ENCODE measurements at regions not wholly inside any gene's neighbourhood (a gene's known extent, or its start where the extent isn't known, plus 50 kb on each side); places are given as distances from the start of the nearest gene placed in this dataset.
"Not testable (repeated sequence)": the region's sequence is repeated elsewhere in the genome, so short reads cannot be mapped to it uniquely, and the experiment has no call there.

DNA sequence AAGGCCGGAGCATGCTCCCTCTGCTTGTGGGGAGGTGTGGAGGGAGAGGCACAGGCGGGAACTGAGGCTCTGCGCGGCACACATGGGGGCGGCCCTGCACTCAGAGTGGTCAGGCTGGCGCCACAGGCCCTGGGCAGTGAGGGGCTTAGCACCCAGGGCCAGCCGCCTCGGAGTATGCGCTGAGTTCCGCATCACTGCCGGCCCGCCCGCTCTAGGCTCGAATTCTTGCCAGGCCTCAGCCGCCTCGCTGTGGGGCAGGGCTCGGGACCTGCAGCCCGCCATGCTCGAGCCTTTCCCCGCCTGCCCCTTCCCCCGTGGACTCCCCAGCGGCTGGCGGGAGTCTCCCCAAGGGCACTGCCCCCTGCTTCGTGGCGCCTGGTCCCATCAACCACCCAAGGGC, 905.9 kb downstream of the SPATA31A6 start:
- WGBS (ENCODE audit: insufficient coverage), result 88% methylated on average over 18 of the region's 25 CpGs
- H3K27me3 ChIP-seq (replicated peaks in 2 of 5; ENCODE audit: control insufficient read depth in 4 of 5, insufficient read depth in 5 of 5, low read length in 4 of 5); CTCF ChIA-PET; H3K27ac ChIP-seq (ENCODE audit: insufficient read depth in 1 of 2, low read depth in 1 of 2, low read length in 2 of 2, poor library complexity in 1 of 2, severe bottlenecking in 2 of 2); H3K36me3 ChIP-seq (ENCODE audit: control insufficient read depth in 4 of 4, insufficient read depth in 4 of 4, low read length in 3 of 4); DNase-seq; H3K4me3 ChIP-seq (ENCODE audit: control insufficient read depth in 1 of 7, extremely low read depth in 1 of 7, insufficient read depth in 4 of 7, low read depth in 2 of 7, low read length in 6 of 7); POLR2A ChIA-PET; H3K9me3 ChIP-seq (ENCODE audit: control extremely low read depth in 1 of 5, control insufficient read depth in 4 of 5, insufficient read depth in 2 of 5, low read depth in 1 of 5, low read length in 4 of 5); H3K4me1 ChIP-seq (ENCODE audit: control extremely low read depth in 1 of 4, control insufficient read depth in 4 of 4, insufficient read depth in 4 of 4, low read length in 3 of 4): not testable (repeated sequence)

DNA sequence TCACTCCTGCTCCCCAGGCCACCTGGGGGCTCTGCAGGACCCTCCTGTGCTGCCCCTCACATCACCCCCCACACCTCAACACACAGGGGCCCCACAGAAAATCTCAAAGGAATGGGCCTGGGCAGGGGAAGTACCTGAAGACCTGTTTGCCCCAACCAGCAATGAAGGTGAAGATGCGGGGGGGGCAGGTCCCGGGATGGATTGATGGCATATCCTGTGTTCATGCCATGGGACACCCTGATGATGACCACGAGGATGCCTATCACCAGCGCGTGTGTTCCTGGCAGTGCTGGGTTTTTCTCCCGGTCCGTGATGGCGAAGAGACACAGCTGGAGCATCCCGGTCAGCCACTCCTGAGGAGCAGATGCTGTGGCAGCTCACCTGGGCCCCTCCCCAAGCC, 926.9 kb downstream of the SPATA31A6 start:
- H3K27me3 ChIP-seq (replicated peaks in 2 of 5; ENCODE audit: control insufficient read depth in 4 of 5, insufficient read depth in 5 of 5, low read length in 4 of 5); DNase-seq; H3K4me1 ChIP-seq (ENCODE audit: control extremely low read depth in 1 of 4, control insufficient read depth in 4 of 4, insufficient read depth in 4 of 4, low read length in 3 of 4); H3K27ac ChIP-seq (ENCODE audit: insufficient read depth in 1 of 2, low read depth in 1 of 2, low read length in 2 of 2, poor library complexity in 1 of 2, severe bottlenecking in 2 of 2); H3K36me3 ChIP-seq (ENCODE audit: control insufficient read depth in 4 of 4, insufficient read depth in 4 of 4, low read length in 3 of 4); CTCF ChIA-PET; H3K4me3 ChIP-seq (ENCODE audit: control insufficient read depth in 1 of 7, extremely low read depth in 1 of 7, insufficient read depth in 4 of 7, low read depth in 2 of 7, low read length in 6 of 7); H3K9me3 ChIP-seq (ENCODE audit: control extremely low read depth in 1 of 5, control insufficient read depth in 4 of 5, insufficient read depth in 2 of 5, low read depth in 1 of 5, low read length in 4 of 5); POLR2A ChIA-PET: not testable (repeated sequence)
- WGBS (ENCODE audit: insufficient coverage), result 95% methylated on average over 9 of the region's 9 CpGs

DNA sequence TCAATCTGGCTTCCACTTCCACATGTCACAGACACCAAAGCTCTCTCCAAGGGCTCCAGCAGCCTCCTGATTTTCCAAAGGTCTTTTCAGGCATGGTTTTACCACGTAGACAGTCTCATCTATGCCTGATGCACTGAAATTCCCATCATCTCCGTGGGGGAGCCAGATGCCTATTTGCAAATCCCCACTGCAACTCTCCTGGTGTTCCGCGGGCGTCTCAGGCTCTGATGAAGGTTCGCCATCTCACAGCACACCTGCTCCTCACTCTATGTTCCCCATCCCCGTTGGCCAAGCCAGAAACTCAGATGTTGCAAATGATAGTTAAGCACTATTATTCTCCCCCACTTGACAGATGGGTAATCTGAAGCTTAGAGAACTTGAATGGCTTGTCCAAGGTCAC, 929.4 kb downstream of the SPATA31A6 start:
- H3K36me3 ChIP-seq (ENCODE audit: control insufficient read depth in 4 of 4, insufficient read depth in 4 of 4, low read length in 3 of 4); H3K4me3 ChIP-seq (ENCODE audit: control insufficient read depth in 1 of 7, extremely low read depth in 1 of 7, insufficient read depth in 4 of 7, low read depth in 2 of 7, low read length in 6 of 7); H3K9me3 ChIP-seq (ENCODE audit: control extremely low read depth in 1 of 5, control insufficient read depth in 4 of 5, insufficient read depth in 2 of 5, low read depth in 1 of 5, low read length in 4 of 5); H3K4me1 ChIP-seq (ENCODE audit: control extremely low read depth in 1 of 4, control insufficient read depth in 4 of 4, insufficient read depth in 4 of 4, low read length in 3 of 4); POLR2A ChIA-PET; H3K27me3 ChIP-seq (replicated peaks in 2 of 5; ENCODE audit: control insufficient read depth in 4 of 5, insufficient read depth in 5 of 5, low read length in 4 of 5); CTCF ChIA-PET; H3K27ac ChIP-seq (ENCODE audit: insufficient read depth in 1 of 2, low read depth in 1 of 2, low read length in 2 of 2, poor library complexity in 1 of 2, severe bottlenecking in 2 of 2); DNase-seq: not testable (repeated sequence)
- 49% methylated on average over 2 of the region's 7 CpGs for WGBS (ENCODE audit: insufficient coverage)

DNA sequence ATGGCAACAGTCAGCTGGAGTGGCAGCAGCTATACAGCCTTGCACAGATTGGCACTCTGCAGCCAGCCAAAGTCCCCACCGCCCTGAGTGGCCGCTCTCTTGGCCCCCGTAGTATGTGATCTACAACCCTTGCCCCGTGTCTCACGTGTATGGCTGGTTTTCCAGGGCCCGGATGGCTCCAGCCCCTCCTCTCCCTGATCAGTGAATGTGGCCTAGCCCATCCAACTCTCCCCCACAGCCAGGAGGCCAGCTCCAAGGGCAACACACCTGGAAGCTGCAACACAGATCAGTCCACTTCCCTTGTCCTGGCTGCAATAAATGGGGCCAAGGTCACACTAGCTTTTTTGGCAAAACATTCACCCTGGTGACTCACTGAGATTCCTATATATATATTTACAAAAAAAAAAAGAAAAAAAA, 932.4 kb downstream of the SPATA31A6 start:
- H3K36me3 ChIP-seq (ENCODE audit: control insufficient read depth in 4 of 4, insufficient read depth in 4 of 4, low read length in 3 of 4); CTCF ChIA-PET; H3K27ac ChIP-seq (ENCODE audit: insufficient read depth in 1 of 2, low read depth in 1 of 2, low read length in 2 of 2, poor library complexity in 1 of 2, severe bottlenecking in 2 of 2); POLR2A ChIA-PET; H3K4me1 ChIP-seq (ENCODE audit: control extremely low read depth in 1 of 4, control insufficient read depth in 4 of 4, insufficient read depth in 4 of 4, low read length in 3 of 4); DNase-seq; H3K9me3 ChIP-seq (ENCODE audit: control extremely low read depth in 1 of 5, control insufficient read depth in 4 of 5, insufficient read depth in 2 of 5, low read depth in 1 of 5, low read length in 4 of 5); H3K27me3 ChIP-seq (replicated peaks in 2 of 5; ENCODE audit: control insufficient read depth in 4 of 5, insufficient read depth in 5 of 5, low read length in 4 of 5); H3K4me3 ChIP-seq (ENCODE audit: control insufficient read depth in 1 of 7, extremely low read depth in 1 of 7, insufficient read depth in 4 of 7, low read depth in 2 of 7, low read length in 6 of 7): not testable (repeated sequence)
- WGBS (ENCODE audit: insufficient coverage), result 90% methylated on average over 2 of the region's 6 CpGs

DNA sequence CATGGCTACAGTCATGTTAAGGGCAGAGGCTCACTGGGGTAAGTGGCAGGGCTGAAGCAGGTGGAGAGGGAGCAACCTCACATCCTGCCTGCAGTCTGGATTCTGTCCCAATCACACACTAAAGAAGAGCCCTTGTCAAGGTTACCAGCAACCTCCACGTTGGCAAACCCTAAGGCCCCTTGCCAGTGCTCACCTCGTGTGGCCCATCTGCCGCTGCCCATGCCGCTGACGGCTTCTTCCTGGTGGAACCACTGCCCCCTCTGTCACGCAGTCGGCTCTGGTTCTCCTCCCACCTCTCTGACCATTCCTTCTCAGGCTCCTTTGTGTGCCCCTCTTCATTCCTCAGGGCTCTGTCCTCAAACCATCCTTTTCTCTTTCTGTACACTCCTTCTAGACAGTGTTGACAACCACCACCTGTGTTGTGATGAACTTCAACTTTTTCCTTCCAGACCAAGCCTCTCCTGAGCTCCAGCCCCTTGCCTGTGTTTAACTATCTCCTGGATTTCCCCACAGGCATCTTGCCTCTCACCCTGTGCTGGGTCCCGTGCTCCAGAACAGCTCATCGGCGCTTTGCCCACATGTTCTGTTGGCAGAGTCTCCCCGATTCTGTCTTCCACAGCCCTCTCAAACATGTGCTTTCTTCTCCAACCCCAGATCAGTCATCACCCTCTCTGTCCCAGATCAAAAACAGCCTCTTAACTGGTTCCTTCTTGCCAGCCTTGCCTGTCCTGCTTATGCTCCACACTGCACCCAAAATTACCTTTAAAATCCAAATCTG, 934.8 kb downstream of the SPATA31A6 start:
- POLR2A ChIA-PET; H3K27me3 ChIP-seq (replicated peaks in 2 of 5; ENCODE audit: control insufficient read depth in 4 of 5, insufficient read depth in 5 of 5, low read length in 4 of 5); H3K4me1 ChIP-seq (ENCODE audit: control extremely low read depth in 1 of 4, control insufficient read depth in 4 of 4, insufficient read depth in 4 of 4, low read length in 3 of 4); H3K27ac ChIP-seq (ENCODE audit: insufficient read depth in 1 of 2, low read depth in 1 of 2, low read length in 2 of 2, poor library complexity in 1 of 2, severe bottlenecking in 2 of 2); H3K4me3 ChIP-seq (ENCODE audit: control insufficient read depth in 1 of 7, extremely low read depth in 1 of 7, insufficient read depth in 4 of 7, low read depth in 2 of 7, low read length in 6 of 7); CTCF ChIA-PET; H3K9me3 ChIP-seq (ENCODE audit: control extremely low read depth in 1 of 5, control insufficient read depth in 4 of 5, insufficient read depth in 2 of 5, low read depth in 1 of 5, low read length in 4 of 5); DNase-seq; H3K36me3 ChIP-seq (ENCODE audit: control insufficient read depth in 4 of 4, insufficient read depth in 4 of 4, low read length in 3 of 4): not testable (repeated sequence)
- WGBS (ENCODE audit: insufficient coverage), result 81% methylated on average over 8 of the region's 11 CpGs

DNA sequence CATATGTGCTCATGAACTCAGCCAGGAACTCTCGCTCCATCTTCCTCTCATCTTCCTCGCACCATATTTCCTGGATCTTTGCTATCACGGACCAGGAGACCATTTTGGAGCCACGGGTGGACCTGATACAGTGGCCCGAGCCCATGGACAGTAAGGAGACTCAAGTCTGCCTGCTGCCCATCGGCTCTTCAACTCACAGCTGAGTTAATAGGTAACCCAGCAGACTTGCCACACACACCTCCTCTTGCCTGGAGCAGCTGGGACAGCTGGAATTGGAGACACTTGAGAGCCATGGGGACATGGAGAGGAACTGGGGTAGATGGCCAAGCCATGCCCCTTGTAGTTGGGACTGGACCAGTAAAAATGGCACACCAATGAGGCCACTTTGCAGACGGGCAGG, 936.1 kb downstream of the SPATA31A6 start:
- H3K9me3 ChIP-seq (ENCODE audit: control extremely low read depth in 1 of 5, control insufficient read depth in 4 of 5, insufficient read depth in 2 of 5, low read depth in 1 of 5, low read length in 4 of 5); POLR2A ChIA-PET; CTCF ChIA-PET; H3K36me3 ChIP-seq (ENCODE audit: control insufficient read depth in 4 of 4, insufficient read depth in 4 of 4, low read length in 3 of 4); H3K27me3 ChIP-seq (replicated peaks in 2 of 5; ENCODE audit: control insufficient read depth in 4 of 5, insufficient read depth in 5 of 5, low read length in 4 of 5); DNase-seq; H3K4me1 ChIP-seq (ENCODE audit: control extremely low read depth in 1 of 4, control insufficient read depth in 4 of 4, insufficient read depth in 4 of 4, low read length in 3 of 4); H3K4me3 ChIP-seq (ENCODE audit: control insufficient read depth in 1 of 7, extremely low read depth in 1 of 7, insufficient read depth in 4 of 7, low read depth in 2 of 7, low read length in 6 of 7); H3K27ac ChIP-seq (ENCODE audit: insufficient read depth in 1 of 2, low read depth in 1 of 2, low read length in 2 of 2, poor library complexity in 1 of 2, severe bottlenecking in 2 of 2): not testable (repeated sequence)
- WGBS (ENCODE audit: insufficient coverage), result 84% methylated on average over 5 of the region's 7 CpGs

DNA sequence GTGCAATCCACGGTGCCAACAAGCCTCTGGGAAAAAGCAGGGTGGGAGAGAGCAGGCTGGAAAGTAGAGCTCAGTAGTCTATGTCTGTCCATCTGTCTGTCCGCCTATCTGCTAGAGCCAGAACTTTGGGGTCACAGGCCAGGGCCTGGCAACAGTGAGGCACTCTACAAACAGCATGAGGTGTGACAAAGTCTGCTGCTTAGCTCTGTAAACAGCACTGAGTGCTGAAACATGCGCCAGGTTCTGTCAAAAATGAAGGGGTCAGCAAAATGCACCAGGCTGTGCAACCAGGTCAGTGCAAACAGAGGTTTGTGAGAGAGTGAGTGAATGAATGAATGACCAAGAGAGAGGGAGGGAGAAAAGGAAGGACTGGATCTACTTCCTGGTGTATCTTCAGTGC, 936.5 kb downstream of the SPATA31A6 start:
- DNase-seq; CTCF ChIA-PET; H3K4me1 ChIP-seq (ENCODE audit: control extremely low read depth in 1 of 4, control insufficient read depth in 4 of 4, insufficient read depth in 4 of 4, low read length in 3 of 4); H3K9me3 ChIP-seq (ENCODE audit: control extremely low read depth in 1 of 5, control insufficient read depth in 4 of 5, insufficient read depth in 2 of 5, low read depth in 1 of 5, low read length in 4 of 5); H3K4me3 ChIP-seq (ENCODE audit: control insufficient read depth in 1 of 7, extremely low read depth in 1 of 7, insufficient read depth in 4 of 7, low read depth in 2 of 7, low read length in 6 of 7); POLR2A ChIA-PET; H3K27ac ChIP-seq (ENCODE audit: insufficient read depth in 1 of 2, low read depth in 1 of 2, low read length in 2 of 2, poor library complexity in 1 of 2, severe bottlenecking in 2 of 2); H3K27me3 ChIP-seq (replicated peaks in 2 of 5; ENCODE audit: control insufficient read depth in 4 of 5, insufficient read depth in 5 of 5, low read length in 4 of 5); H3K36me3 ChIP-seq (ENCODE audit: control insufficient read depth in 4 of 4, insufficient read depth in 4 of 4, low read length in 3 of 4): not testable (repeated sequence)
- no CpG with 5 or more reads among the region's 3 CpGs for WGBS (ENCODE audit: insufficient coverage)

Data from common myeloid progenitor, CD34-positive (primary cell).